ENCODE measurements at regions not wholly inside any gene's neighbourhood (a gene's known extent, or its start where the extent isn't known, plus 50 kb on each side); places are given as distances from the start of the nearest gene placed in this dataset.

- TF ChIP-seq CTCF (IDR thresholded peaks at IDR 0.05) (no peak), POLR2A (IDR thresholded peaks at IDR 0.05) (no peak), EP300 (IDR thresholded peaks at IDR 0.05) (no peak)
Measured at GRCh38 chr6:103154779-103155572, 1704.7 kb downstream of the HACE1 start.

Measured in tibial nerve (tissue), 4 donors.